Spinal cord (tissue), 9 donors: ENCODE measurements at regions not wholly inside any gene's neighbourhood (a gene's known extent, or its start where the extent isn't known, plus 50 kb on each side); places are given as distances from the start of the nearest gene placed in this dataset.
A peak's percentile ranks its signal among the peaks of the same experiment; 100 is the strongest.

Source experiments
- DNase-seq, 6 donors: peaks; one replicate each; pipeline versions ENCODE4 v3.0.0 to v3.0.0-alpha.2; 2013 to 2015; ENCODE audit warnings: low spot score in 6 of 6, low read depth in 4 of 6
- H3K27ac ChIP-seq: one replicate; pipeline ENCODE4 v1.5.1; 2013; ENCODE audit warnings: low read depth, low read length, control low read depth
- H3K27me3 ChIP-seq: one replicate; pipeline ENCODE4 v1.6.1; 2013; ENCODE audit warnings: low read length; ENCODE audit not compliant: control insufficient read depth, insufficient read depth
- H3K36me3 ChIP-seq: one replicate; pipeline ENCODE4 v1.6.1; 2013; ENCODE audit warnings: low read length; ENCODE audit not compliant: control insufficient read depth, insufficient read depth
- H3K4me1 ChIP-seq: one replicate; pipeline ENCODE4 v1.6.1; 2013; ENCODE audit warnings: low read length; ENCODE audit not compliant: control insufficient read depth, insufficient read depth
- H3K4me3 ChIP-seq: one replicate; pipeline ENCODE4 v1.5.1; 2013; ENCODE audit warnings: low read depth, low read length, control low read depth
- H3K9me3 ChIP-seq: one replicate; pipeline ENCODE4 v1.6.1; 2013; ENCODE audit warnings: low read length; ENCODE audit not compliant: control insufficient read depth, insufficient read depth
- WGBS: methylation state at CpG from one replicate; pipeline ENCODE4 v1.1.5; 2013; ENCODE audit warnings: missing lambda C conversion rate; ENCODE audit not compliant: insufficient coverage; 5-methylcytosine and 5-hydroxymethylcytosine counted together
- donor health status: healthy.

- Histone ChIP-seq H3K27me3 (no peaks in the 10 kb centered on the region), H3K4me1 (peaks cover 23% of the 10 kb centered on the region), H3K4me3 (no peak overlapping the region), H3K9me3 (no peaks in the 10 kb centered on the region), H3K36me3 (no peaks in the 10 kb centered on the region), H3K27ac (no peak overlapping the region)
- WGBS = 89% methylated on average over 2 of the region's 3 CpGs
- no peak for DNase-seq
Observed at GRCh38 chr3:10565814-10566213, 60.4 kb upstream of the ATP2B2 start.

GRCh38 chr3:10566451-10566850, 61.1 kb upstream of the ATP2B2 start:
- Histone ChIP-seq H3K4me3 (no peak overlapping the region), H3K9me3 (no peaks in the 10 kb centered on the region), H3K36me3 (no peaks in the 10 kb centered on the region), H3K4me1 (peaks cover 29% of the 10 kb centered on the region), H3K27me3 (no peaks in the 10 kb centered on the region), H3K27ac (no peak overlapping the region)
- no peak for DNase-seq
- WGBS = no CpG with 5 or more reads among the region's 3 CpGs

- H3K4me3 ChIP-seq = no peak overlapping the region
- peaks cover 30% of the 10 kb centered on the region for H3K4me1 ChIP-seq
- WGBS = 16% methylated on average over 4 of the region's 5 CpGs
- no peaks in the 10 kb centered on the region for H3K9me3 ChIP-seq
- H3K27me3 ChIP-seq = no peaks in the 10 kb centered on the region
- DNase-seq = peak in 1 of 6 donors; percentile 65
- no peak overlapping the region for H3K27ac ChIP-seq
- H3K36me3 ChIP-seq = no peaks in the 10 kb centered on the region
Observed at GRCh38 chr3:10568549-10568948, 63.2 kb upstream of the ATP2B2 start.

GRCh38 chr3:10570196-10570946, 65.0 kb upstream of the ATP2B2 start:
- Histone ChIP-seq H3K4me1 (peaks cover 30% of the 10 kb centered on the region), H3K27me3 (no peaks in the 10 kb centered on the region), H3K4me3 (no peak overlapping the region), H3K36me3 (no peaks in the 10 kb centered on the region), H3K9me3 (no peaks in the 10 kb centered on the region), H3K27ac (peak overlapping the region; percentile 27)
- 42% methylated on average over 6 of the region's 11 CpGs for WGBS
- peak in 2 of 6 donors; percentile 75 for DNase-seq

GRCh38 chr3:10574101-10574620, 68.8 kb upstream of the ATP2B2 start:
- DNase-seq = peak in 1 of 6 donors; percentile 55

GRCh38 chr3:10575601-10576160, 70.3 kb upstream of the ATP2B2 start:
- H3K36me3 ChIP-seq = no peaks in the 10 kb centered on the region
- no peak overlapping the region for H3K4me3 ChIP-seq
- H3K9me3 ChIP-seq = no peaks in the 10 kb centered on the region
- peak in 2 of 6 donors; percentile 7 to 41 for DNase-seq
- no peak overlapping the region for H3K27ac ChIP-seq
- WGBS = 76% methylated on average over 5 of the region's 5 CpGs
- H3K27me3 ChIP-seq = no peaks in the 10 kb centered on the region
- H3K4me1 ChIP-seq = peaks cover 29% of the 10 kb centered on the region

More at GRCh38 chr3:10574101-10574620, 68.8 kb upstream of the ATP2B2 start:
- H3K9me3 ChIP-seq = no peaks in the 10 kb centered on the region
- 63% methylated on average over 3 of the region's 6 CpGs for WGBS
- peaks cover 35% of the 10 kb centered on the region for H3K4me1 ChIP-seq
- H3K36me3 ChIP-seq = no peaks in the 10 kb centered on the region
- H3K27me3 ChIP-seq = no peaks in the 10 kb centered on the region
- H3K4me3 ChIP-seq = no peak overlapping the region
- no peak overlapping the region for H3K27ac ChIP-seq

- Histone ChIP-seq H3K27ac (no peak overlapping the region), H3K4me1 (peaks cover 27% of the 10 kb centered on the region), H3K27me3 (no peaks in the 10 kb centered on the region), H3K4me3 (no peak overlapping the region), H3K36me3 (no peaks in the 10 kb centered on the region), H3K9me3 (no peaks in the 10 kb centered on the region)
- DNase-seq = peak in 2 of 6 donors; percentile 75 to 77
- WGBS = 36% methylated on average over 7 of the region's 7 CpGs
Observed at GRCh38 chr3:10577486-10577885, 72.1 kb upstream of the ATP2B2 start.

- Histone ChIP-seq H3K36me3 (no peaks in the 10 kb centered on the region), H3K27ac (no peak overlapping the region), H3K4me3 (no peak overlapping the region), H3K9me3 (no peaks in the 10 kb centered on the region), H3K27me3 (no peaks in the 10 kb centered on the region), H3K4me1 (peaks cover 38% of the 10 kb centered on the region)
- DNase-seq = no peak
- 75% methylated on average over 7 of the region's 8 CpGs for WGBS
Observed at GRCh38 chr3:10580426-10580825, 75.0 kb upstream of the ATP2B2 start.

GRCh38 chr3:10581251-10581650, 75.9 kb upstream of the ATP2B2 start:
- Histone ChIP-seq H3K36me3 (no peaks in the 10 kb centered on the region), H3K9me3 (no peaks in the 10 kb centered on the region), H3K27me3 (no peaks in the 10 kb centered on the region), H3K27ac (no peak overlapping the region), H3K4me3 (no peak overlapping the region), H3K4me1 (peaks cover 32% of the 10 kb centered on the region)
- 54% methylated on average over 4 of the region's 5 CpGs for WGBS
- DNase-seq = no peak

GRCh38 chr3:10581716-10582115, 76.3 kb upstream of the ATP2B2 start:
- Histone ChIP-seq H3K4me3 (no peak overlapping the region), H3K9me3 (no peaks in the 10 kb centered on the region), H3K36me3 (no peaks in the 10 kb centered on the region), H3K4me1 (peaks cover 32% of the 10 kb centered on the region), H3K27me3 (no peaks in the 10 kb centered on the region), H3K27ac (no peak overlapping the region)
- WGBS = 98% methylated on average over 5 of the region's 8 CpGs
- DNase-seq = no peak
